ENCODE measurements at regions not wholly inside any gene's neighbourhood (a gene's known extent, or its start where the extent isn't known, plus 50 kb on each side); places are given as distances from the start of the nearest gene placed in this dataset.

DNA sequence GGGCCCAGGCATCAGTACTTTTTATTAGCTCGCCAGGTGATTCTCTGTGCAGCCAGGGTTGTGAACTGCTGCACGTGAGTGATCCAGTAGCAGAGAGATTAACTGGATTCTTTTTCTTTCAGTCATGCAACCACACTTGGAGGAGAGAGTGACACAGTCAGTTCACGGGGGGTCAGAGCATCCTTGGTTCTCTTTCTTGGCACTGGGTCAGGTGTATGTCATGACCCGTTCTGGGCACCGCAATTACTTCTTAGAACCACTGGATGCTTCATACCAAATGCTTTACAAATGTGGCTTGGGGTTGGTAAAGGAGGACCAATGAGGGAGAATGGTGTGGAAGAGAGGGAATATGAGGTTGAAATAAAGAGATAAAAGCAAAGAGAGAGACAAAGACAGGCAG is 368.7 kb downstream of the MLLT3 start:
- Histone ChIP-seq H3K27ac (ENCODE audit: low read length in 2 of 2) (no peak overlapping the region), H3K9me3 (ENCODE audit: control extremely low read depth in 1 of 3, control insufficient read depth in 2 of 3, insufficient read depth in 1 of 3, low read length in 2 of 3) (no peaks in the 10 kb centered on the region), H3K79me2 (ENCODE audit: control insufficient read depth, insufficient read depth, low read length) (no peaks in the 10 kb centered on the region), H3K27me3 (replicated peaks in 1 of 4; ENCODE audit: control extremely low read depth in 1 of 4, control insufficient read depth in 3 of 4, insufficient read depth in 4 of 4, low read length in 3 of 4) (no peaks in the 10 kb centered on the region), H3K4me2 (replicated peaks; ENCODE audit: low read depth, low read length, poor library complexity, severe bottlenecking) (no peak overlapping the region), H2AFZ (ENCODE audit: insufficient read depth, low read depth, low read length, poor library complexity, severe bottlenecking) (no peak overlapping the region), H3K4me1 (ENCODE audit: control insufficient read depth in 2 of 2, insufficient read depth in 2 of 2, low read length in 2 of 2) (peaks cover 6 to 8% of the 10 kb centered on the region in 2 donors), H3K4me3 (ENCODE audit: control extremely low read depth in 1 of 5, extremely low read depth in 1 of 5, insufficient read depth in 1 of 5, low read depth in 2 of 5, low read length in 4 of 5) (no peak overlapping the region), H4K20me1 (ENCODE audit: control insufficient read depth, insufficient read depth, low read length, poor library complexity, severe bottlenecking) (no peaks in the 10 kb centered on the region), H3K36me3 (replicated peaks in 1 of 2; ENCODE audit: control extremely low read depth in 1 of 2, control insufficient read depth in 1 of 2, extremely low read depth in 1 of 2, insufficient read depth in 2 of 2, low read length in 1 of 2) (no peaks in the 10 kb centered on the region), H3K9ac (ENCODE audit: low read length) (no peak overlapping the region)
- TF ChIP-seq CTCF (IDR thresholded peaks at IDR 0.05), result no peak
- TF ChIP-seq EZH2 (IDR thresholded peaks at IDR 0.05; ENCODE audit: borderline replicate concordance, insufficient read depth, low read depth, low read length, poor library complexity, severe bottlenecking), result no peak
- Mint-ChIP-seq H3K27ac (no peak overlapping the region), H3K4me1 (peaks cover 5% of the 10 kb centered on the region), H3K9me3 (ENCODE audit: insufficient read depth) (no peaks in the 10 kb centered on the region), H3K4me3 (no peak overlapping the region), H3K27me3 (peaks cover 2% of the 10 kb centered on the region)
- no peak for ATAC-seq (ENCODE audit: low read depth)
- POLR2A ChIA-PET, result no interaction called here
- CTCF ChIA-PET, result no interaction called here
- intact Hi-C loops (cut with micrococcal nuclease), result no loop called here
- 89% methylated on average over 4 of the region's 5 CpGs for WGBS (ENCODE audit: insufficient coverage)
- no peak for DNase-seq

- no peaks in the 10 kb centered on the region for H3K36me3 ChIP-seq (replicated peaks in 1 of 2; ENCODE audit: control extremely low read depth in 1 of 2, control insufficient read depth in 1 of 2, extremely low read depth in 1 of 2, insufficient read depth in 2 of 2, low read length in 1 of 2)
- H3K4me2 ChIP-seq (replicated peaks; ENCODE audit: low read depth, low read length, poor library complexity, severe bottlenecking), result no peak overlapping the region
- no peak overlapping the region for H2AFZ ChIP-seq (ENCODE audit: insufficient read depth, low read depth, low read length, poor library complexity, severe bottlenecking)
- H3K4me1 Mint-ChIP-seq, result peaks cover 5% of the 10 kb centered on the region
- WGBS (ENCODE audit: insufficient coverage), result 67% methylated on average over 1 of the region's 1 CpG
- CTCF ChIA-PET, result no interaction called here
- TF ChIP-seq CTCF (IDR thresholded peaks at IDR 0.05), result no peak
- TF ChIP-seq EZH2 (IDR thresholded peaks at IDR 0.05; ENCODE audit: borderline replicate concordance, insufficient read depth, low read depth, low read length, poor library complexity, severe bottlenecking), result no peak
- no peaks in the 10 kb centered on the region for H3K79me2 ChIP-seq (ENCODE audit: control insufficient read depth, insufficient read depth, low read length)
- H3K9me3 Mint-ChIP-seq (ENCODE audit: insufficient read depth), result no peaks in the 10 kb centered on the region
- peaks cover 0 to 5% (median 0%) of the 10 kb centered on the region in 3 donors for H3K9me3 ChIP-seq (ENCODE audit: control extremely low read depth in 1 of 3, control insufficient read depth in 2 of 3, insufficient read depth in 1 of 3, low read length in 2 of 3)
- intact Hi-C loops (cut with micrococcal nuclease), result no loop called here
- no peak overlapping the region for H3K27ac Mint-ChIP-seq
- H3K4me1 ChIP-seq (ENCODE audit: control insufficient read depth in 2 of 2, insufficient read depth in 2 of 2, low read length in 2 of 2), result peaks cover 6 to 8% of the 10 kb centered on the region in 2 donors
- no peak overlapping the region for H3K9ac ChIP-seq (ENCODE audit: low read length)
- no peak overlapping the region for H3K4me3 Mint-ChIP-seq
- H3K27me3 ChIP-seq (replicated peaks in 1 of 4; ENCODE audit: control extremely low read depth in 1 of 4, control insufficient read depth in 3 of 4, insufficient read depth in 4 of 4, low read length in 3 of 4), result peaks cover 0 to 2% (median 0%) of the 10 kb centered on the region in 4 experiments
- DNase-seq, result no peak
- no peak for ATAC-seq (ENCODE audit: low read depth)
- POLR2A ChIA-PET, result no interaction called here
- H3K27me3 Mint-ChIP-seq, result peaks cover 4% of the 10 kb centered on the region
- H3K27ac ChIP-seq (ENCODE audit: low read length in 2 of 2), result no peak overlapping the region
- no peak overlapping the region for H3K4me3 ChIP-seq (ENCODE audit: control extremely low read depth in 1 of 5, extremely low read depth in 1 of 5, insufficient read depth in 1 of 5, low read depth in 2 of 5, low read length in 4 of 5)
- H4K20me1 ChIP-seq (ENCODE audit: control insufficient read depth, insufficient read depth, low read length, poor library complexity, severe bottlenecking), result no peaks in the 10 kb centered on the region
Measured at GRCh38 chr9:20252778-20253177, 369.5 kb downstream of the MLLT3 start.

Measured in B cell (primary cell).